Fibroblast of villous mesenchyme (primary cell): ENCODE measurements at regions not wholly inside any gene's neighbourhood (a gene's known extent, or its start where the extent isn't known, plus 50 kb on each side); places are given as distances from the start of the nearest gene placed in this dataset.

Experiments
- DNase-seq: peaks from one replicate; pipeline ENCODE4 v3.0.0-alpha.2; 2010; ENCODE audit warnings: low read depth
- H3K4me3 ChIP-seq: 2 replicates; pipeline ENCODE4 v1.5.1; 2011; ENCODE audit warnings: low read depth, mild to moderate bottlenecking, low read length
- CTCF ChIP-seq: IDR thresholded peaks from 2 replicates; pipeline ENCODE4 v1.5.1; 2012; ENCODE audit warnings: low read depth, mild to moderate bottlenecking, low read length; ENCODE audit not compliant: insufficient read depth

- TF ChIP-seq CTCF: no peak
- H3K4me3 ChIP-seq: no peak overlapping the region
- DNase-seq: no peak
Observed at GRCh38 chr18:4639628-4640310, 184.7 kb upstream of the DLGAP1 start.

- no peak for TF ChIP-seq CTCF
- no peak overlapping the region for H3K4me3 ChIP-seq
- no peak for DNase-seq
Observed at GRCh38 chr18:4638680-4639079, 183.6 kb upstream of the DLGAP1 start.

GRCh38 chr18:4637876-4638275, 182.8 kb upstream of the DLGAP1 start:
- TF ChIP-seq CTCF: no peak
- H3K4me3 ChIP-seq: no peak overlapping the region
- DNase-seq: no peak

- no peak overlapping the region for H3K4me3 ChIP-seq
- no peak for DNase-seq
- TF ChIP-seq CTCF: no peak
Observed at GRCh38 chr18:4636967-4637366, 181.9 kb upstream of the DLGAP1 start.

- DNase-seq: no peak
- TF ChIP-seq CTCF: no peak
- H3K4me3 ChIP-seq: no peak overlapping the region
Observed at GRCh38 chr18:4631239-4631638, 176.1 kb upstream of the DLGAP1 start.

GRCh38 chr18:4605212-4605611, 150.1 kb upstream of the DLGAP1 start:
- DNase-seq: no peak
- no peak for TF ChIP-seq CTCF
- H3K4me3 ChIP-seq: no peak overlapping the region

- H3K4me3 ChIP-seq: no peak overlapping the region
- DNase-seq: no peak
- TF ChIP-seq CTCF: no peak
Observed at GRCh38 chr18:4603955-4604354, 148.8 kb upstream of the DLGAP1 start.
